ENCODE measurements at regions not wholly inside any gene's neighbourhood (a gene's known extent, or its start where the extent isn't known, plus 50 kb on each side); places are given as distances from the start of the nearest gene placed in this dataset.

DNA sequence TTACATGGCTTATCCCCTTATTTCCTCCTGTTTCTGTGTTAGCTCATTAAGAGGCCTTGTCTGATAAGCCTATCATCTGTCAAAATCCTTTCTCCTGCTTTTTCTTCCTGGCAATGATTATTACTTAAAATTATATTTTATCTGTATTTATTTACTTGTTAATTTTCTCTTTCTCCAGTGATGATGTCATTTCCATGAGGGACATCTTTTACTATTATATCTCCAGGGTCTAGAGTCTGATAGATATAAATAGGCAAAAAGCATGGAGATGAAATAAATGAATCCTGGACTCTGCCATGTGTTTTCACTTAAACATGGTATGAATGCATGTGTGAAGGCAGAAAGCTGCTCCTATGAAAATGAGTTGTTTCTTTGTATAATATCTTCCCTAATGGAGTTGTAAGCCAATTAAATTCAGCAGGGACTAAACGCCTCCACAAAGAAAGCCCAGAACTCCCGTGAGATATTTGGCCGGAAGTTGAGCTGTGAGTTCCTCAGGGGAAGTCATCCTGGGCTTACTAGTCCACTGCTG, 375.2 kb downstream of the TUSC7 start:
- Mint-ChIP-seq H3K27me3 (no peaks in the 10 kb centered on the region), H3K4me1 (ENCODE audit: unreplicated experiment) (peaks cover 7% of the 10 kb centered on the region), H3K27ac (no peak overlapping the region), H3K36me3 (no peaks in the 10 kb centered on the region), H3K4me3 (no peak overlapping the region), H3K9me3 (no peaks in the 10 kb centered on the region)
- DNase-seq (ENCODE audit: extremely low spot score, unreplicated experiment) = no peak
- TF ChIP-seq, protein P1, sequence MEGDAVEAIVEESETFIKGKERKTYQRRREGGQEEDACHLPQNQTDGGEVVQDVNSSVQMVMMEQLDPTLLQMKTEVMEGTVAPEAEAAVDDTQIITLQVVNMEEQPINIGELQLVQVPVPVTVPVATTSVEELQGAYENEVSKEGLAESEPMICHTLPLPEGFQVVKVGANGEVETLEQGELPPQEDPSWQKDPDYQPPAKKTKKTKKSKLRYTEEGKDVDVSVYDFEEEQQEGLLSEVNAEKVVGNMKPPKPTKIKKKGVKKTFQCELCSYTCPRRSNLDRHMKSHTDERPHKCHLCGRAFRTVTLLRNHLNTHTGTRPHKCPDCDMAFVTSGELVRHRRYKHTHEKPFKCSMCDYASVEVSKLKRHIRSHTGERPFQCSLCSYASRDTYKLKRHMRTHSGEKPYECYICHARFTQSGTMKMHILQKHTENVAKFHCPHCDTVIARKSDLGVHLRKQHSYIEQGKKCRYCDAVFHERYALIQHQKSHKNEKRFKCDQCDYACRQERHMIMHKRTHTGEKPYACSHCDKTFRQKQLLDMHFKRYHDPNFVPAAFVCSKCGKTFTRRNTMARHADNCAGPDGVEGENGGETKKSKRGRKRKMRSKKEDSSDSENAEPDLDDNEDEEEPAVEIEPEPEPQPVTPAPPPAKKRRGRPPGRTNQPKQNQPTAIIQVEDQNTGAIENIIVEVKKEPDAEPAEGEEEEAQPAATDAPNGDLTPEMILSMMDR (conservative IDR thresholded peaks at IDR 0.05) = no peak

DNA sequence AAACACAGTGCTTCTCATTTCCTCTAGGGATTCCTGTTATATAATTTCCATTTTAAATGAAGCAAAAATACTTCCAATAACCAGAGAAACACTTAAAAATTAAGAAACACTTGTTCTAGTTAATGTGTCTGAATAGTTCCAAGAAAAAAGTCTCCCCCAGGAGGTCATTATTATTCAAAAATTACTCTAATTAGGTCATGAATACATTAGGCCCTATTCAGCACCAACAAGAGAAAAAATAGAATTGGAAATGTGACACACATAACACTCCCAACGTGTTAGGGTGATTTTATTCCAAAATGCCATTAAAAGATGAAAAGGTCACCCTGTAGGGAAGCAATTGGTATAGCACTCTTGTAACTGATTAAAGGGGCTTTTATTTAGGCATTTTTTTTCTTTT, 382.1 kb downstream of the TUSC7 start:
- Mint-ChIP-seq H3K27ac (no peak overlapping the region), H3K4me3 (no peak overlapping the region), H3K9me3 (peaks cover 6% of the 10 kb centered on the region), H3K27me3 (no peaks in the 10 kb centered on the region), H3K36me3 (no peaks in the 10 kb centered on the region), H3K4me1 (ENCODE audit: unreplicated experiment) (no peaks in the 10 kb centered on the region)
- no peak for DNase-seq (ENCODE audit: extremely low spot score, unreplicated experiment)
- TF ChIP-seq, protein P1 (conservative IDR thresholded peaks at IDR 0.05) = no peak

DNA sequence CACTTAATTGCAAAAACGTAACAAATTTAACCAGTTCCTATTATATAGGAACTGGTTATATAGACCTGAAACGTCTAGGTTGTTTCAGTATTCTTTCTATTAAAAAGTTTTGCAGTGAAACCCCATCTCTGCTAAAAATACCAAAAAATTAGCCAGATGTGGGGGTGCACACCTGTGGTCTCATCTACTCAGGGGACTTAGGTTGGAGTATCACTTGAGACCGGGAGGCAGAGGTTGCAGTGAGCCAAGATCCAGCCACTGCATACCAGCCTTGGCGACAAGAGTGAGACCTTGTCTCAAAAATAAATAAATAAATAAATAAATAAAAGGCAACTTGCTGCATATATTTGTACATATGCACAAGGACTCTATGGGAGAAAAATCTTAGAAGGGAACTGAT, 387.0 kb downstream of the TUSC7 start:
- no peaks in the 10 kb centered on the region for H3K36me3 Mint-ChIP-seq
- no peaks in the 10 kb centered on the region for H3K4me1 Mint-ChIP-seq (ENCODE audit: unreplicated experiment)

DNA sequence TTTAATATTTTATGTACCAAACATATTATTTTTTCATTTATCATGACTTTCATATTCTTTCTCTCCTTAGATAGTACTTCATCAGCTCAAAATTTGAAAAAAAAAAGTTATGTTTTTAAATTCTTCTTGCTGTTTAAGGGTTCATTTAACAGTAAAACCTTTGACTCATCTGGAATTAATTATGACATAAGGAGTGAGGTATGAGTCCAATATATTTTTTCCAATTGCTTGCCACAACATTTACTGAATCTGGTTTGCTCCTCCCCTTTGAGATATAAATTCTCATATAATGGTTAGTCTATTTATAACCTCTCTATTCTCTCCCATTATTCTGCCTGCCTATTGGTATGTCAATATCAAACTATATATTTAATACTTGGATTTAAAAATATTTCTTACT, 387.8 kb downstream of the TUSC7 start:
- H3K4me3 Mint-ChIP-seq = no peak overlapping the region
- no peak overlapping the region for H3K27ac Mint-ChIP-seq
- H3K9me3 Mint-ChIP-seq = no peaks in the 10 kb centered on the region

More for the DNA sequence above, 387.0 kb downstream of the TUSC7 start:
- Mint-ChIP-seq H3K27me3 (no peaks in the 10 kb centered on the region), H3K9me3 (no peaks in the 10 kb centered on the region), H3K27ac (no peak overlapping the region), H3K4me3 (no peak overlapping the region)
- TF ChIP-seq, protein P1 (conservative IDR thresholded peaks at IDR 0.05) = no peak
- no peak for DNase-seq (ENCODE audit: extremely low spot score, unreplicated experiment)

DNA sequence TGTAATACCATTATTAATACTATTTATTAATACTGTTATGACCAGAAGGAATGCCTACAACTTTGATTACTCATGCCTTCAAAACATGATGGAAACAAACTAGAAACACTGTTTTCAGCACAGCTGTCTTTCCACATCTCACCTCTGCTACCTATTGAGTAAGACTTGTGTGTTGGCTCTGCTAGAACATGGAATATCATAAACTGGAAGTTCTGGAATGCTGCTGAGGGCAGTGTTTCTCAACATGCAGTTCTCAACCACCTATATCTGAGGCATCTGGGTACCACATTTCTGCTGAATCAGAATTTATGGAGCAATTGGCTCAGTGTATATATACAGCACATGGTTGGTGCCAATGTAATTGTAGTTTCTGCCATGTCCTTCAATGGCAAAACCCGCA, 392.1 kb downstream of the TUSC7 start:
- H3K27ac Mint-ChIP-seq = no peak overlapping the region
- H3K36me3 Mint-ChIP-seq = no peaks in the 10 kb centered on the region
- no peak for DNase-seq (ENCODE audit: extremely low spot score, unreplicated experiment)
- H3K4me3 Mint-ChIP-seq = no peak overlapping the region
- no peaks in the 10 kb centered on the region for H3K27me3 Mint-ChIP-seq
- H3K9me3 Mint-ChIP-seq = peaks cover 9% of the 10 kb centered on the region
- TF ChIP-seq, protein P1 (conservative IDR thresholded peaks at IDR 0.05) = no peak
- H3K4me1 Mint-ChIP-seq (ENCODE audit: unreplicated experiment) = peaks cover 12% of the 10 kb centered on the region

More for the DNA sequence above, 387.8 kb downstream of the TUSC7 start:
- TF ChIP-seq, protein P1 (conservative IDR thresholded peaks at IDR 0.05) = no peak
- H3K36me3 Mint-ChIP-seq = no peaks in the 10 kb centered on the region
- H3K27me3 Mint-ChIP-seq = no peaks in the 10 kb centered on the region
- DNase-seq (ENCODE audit: extremely low spot score, unreplicated experiment) = no peak
- H3K4me1 Mint-ChIP-seq (ENCODE audit: unreplicated experiment) = no peaks in the 10 kb centered on the region

DNA sequence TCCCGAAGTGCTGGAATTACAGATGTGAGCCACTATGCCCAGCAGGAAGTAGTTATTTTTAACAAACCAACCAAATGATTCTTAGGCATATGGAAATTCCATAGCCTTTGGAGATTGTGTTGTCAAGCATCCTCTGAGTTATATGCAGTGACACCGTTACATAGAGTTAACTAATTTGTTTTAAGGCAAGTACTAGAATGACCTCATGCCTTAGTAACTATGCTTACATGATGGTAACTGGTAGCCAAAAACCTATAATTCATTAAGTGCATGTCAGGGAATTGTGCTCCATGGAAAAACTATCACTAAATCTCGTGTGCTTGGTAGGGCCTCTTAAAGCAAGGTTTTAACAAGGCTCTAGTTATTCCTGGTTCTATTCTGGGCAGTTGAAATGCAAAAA, 392.8 kb downstream of the TUSC7 start:
- DNase-seq (ENCODE audit: extremely low spot score, unreplicated experiment) = no peak
- no peaks in the 10 kb centered on the region for H3K36me3 Mint-ChIP-seq
- H3K27ac Mint-ChIP-seq = no peak overlapping the region
- H3K4me1 Mint-ChIP-seq (ENCODE audit: unreplicated experiment) = peaks cover 12% of the 10 kb centered on the region
- no peaks in the 10 kb centered on the region for H3K27me3 Mint-ChIP-seq
- H3K9me3 Mint-ChIP-seq = peaks cover 9% of the 10 kb centered on the region
- TF ChIP-seq, protein P1 (conservative IDR thresholded peaks at IDR 0.05) = no peak
- H3K4me3 Mint-ChIP-seq = no peak overlapping the region

All from type B pancreatic cell (in vitro differentiated cells).